K562 (cell line): ENCODE measurements at regions not wholly inside any gene's neighbourhood (a gene's known extent, or its start where the extent isn't known, plus 50 kb on each side); places are given as distances from the start of the nearest gene placed in this dataset. TPM values are rescaled to one million over a fixed set of nuclear protein-coding genes. Genes with fewer than 3 reads are reported as not detected.

Experiments
- ATAC-seq: fragments of 200-7000 bp; cut with Tn5 transposase; 3 replicates; pipeline ENCODE4 v1.9.1; 2020; ENCODE audit warnings: moderate library complexity
- BruUV-seq: library from RNA; stranded (reverse); fragments of 400-500 nt; replicated peaks from 2 replicates; lab custom pipeline; 2021; lab: Mats Ljungman, UMichigan
- CTCF ChIA-PET: fragments of 300-600 bp; formaldehyde crosslinking; extraction: SDS; loops from one replicate; lab custom pipeline; 2021; ENCODE audit warnings: low intra/inter-chr PET ratio; lab: Yijun Ruan, JAX
- POLR2A ChIA-PET: fragments of 300-600, 350-650 bp; sonication (Branson Sonifier 250); formaldehyde crosslinking; extraction: SDS; loops from one replicate; lab custom pipeline; 2021; ENCODE audit warnings: antibody characterized with exemption, inconsistent platforms; lab: Yijun Ruan, JAX
- DNase-seq, 4 experiments: peaks; one replicate each; pipeline versions ENCODE4 v3.0.0 to v3.0.0-alpha.2; 2011 to 2018; ENCODE audit warnings: low spot score in 3 of 4, mixed read lengths in 3 of 4; ENCODE audit errors: extremely low read depth in 1 of 4
- FAIRE-seq: peaks from 2 replicates; lab custom pipeline; 2011; peaks lifted over from hg19 to GRCh38; lab: Jason Lieb, UNC
- H2AFZ ChIP-seq: 2 replicates; pipeline ENCODE4 v1.6.0; 2011; ENCODE audit warnings: low read depth, low read length, control low read depth, inconsistent platforms
- H3K27ac ChIP-seq: fragments of 200-600 bp; 3 replicates; pipeline ENCODE4 v1.8.0; 2011; ENCODE audit warnings: low read depth, mild to moderate bottlenecking, control low read depth, inconsistent platforms, low read length, moderate library complexity, mixed read lengths; ENCODE audit errors: extremely low read depth
- H3K27me3 ChIP-seq, 2 experiments: fragments of 300-600 bp in 1 of 2; 2 replicates in 1 of 2; 3 replicates in 1 of 2; pipeline versions ENCODE4 v1.6.0 to v1.8.0; 2011; ENCODE audit warnings: inconsistent platforms in 2 of 2, low read length in 2 of 2, mild to moderate bottlenecking in 1 of 2, mixed read lengths in 1 of 2, moderate library complexity in 1 of 2; ENCODE audit not compliant: control insufficient read depth in 2 of 2, insufficient read depth in 2 of 2
- H3K36me3 ChIP-seq: fragments of 300-600 bp; 3 replicates; pipeline ENCODE4 v1.8.0; 2011; ENCODE audit warnings: mild to moderate bottlenecking, low read length, inconsistent platforms; ENCODE audit not compliant: control insufficient read depth, insufficient read depth
- H3K4me1 ChIP-seq, 2 experiments: fragments of 200-600 bp in 1 of 2; replicated peaks in 1 of 2; 2 replicates in 1 of 2; 3 replicates in 1 of 2; pipeline versions ENCODE4 v1.5.1 to v1.8.0; 2011; ENCODE audit warnings: inconsistent platforms in 2 of 2, low read length in 2 of 2, mild to moderate bottlenecking in 1 of 2, mixed read lengths in 1 of 2, moderate library complexity in 1 of 2; ENCODE audit not compliant: control insufficient read depth in 2 of 2, insufficient read depth in 2 of 2
- H3K4me2 ChIP-seq: 2 replicates; pipeline ENCODE4 v1.6.1; 2011; ENCODE audit warnings: low read length, control low read depth, inconsistent platforms, mixed read lengths; ENCODE audit not compliant: insufficient read depth
- H3K4me3 ChIP-seq: fragments of 200-600 bp; sonication (generic), shearing (Covaris generic); 2 replicates; pipeline ENCODE4 v1.5.1; 2016; ENCODE audit warnings: control low read depth, inconsistent platforms
- H3K79me2 ChIP-seq: fragments of 200-600 bp; 3 replicates; pipeline ENCODE4 v1.8.0; 2011; ENCODE audit warnings: low read length, inconsistent platforms; ENCODE audit not compliant: control insufficient read depth, insufficient read depth
- H3K9ac ChIP-seq, 2 experiments: 2 replicates each; pipeline versions ENCODE4 v1.6.0 to v1.6.1; 2011; ENCODE audit warnings: low read depth in 2 of 2, low read length in 2 of 2, control low read depth in 1 of 2, inconsistent platforms in 1 of 2, mild to moderate bottlenecking in 1 of 2, mixed read lengths in 1 of 2; ENCODE audit not compliant: insufficient read depth in 1 of 2
- H3K9me1 ChIP-seq: one replicate; pipeline ENCODE4 v1.6.0; 2011; ENCODE audit warnings: inconsistent platforms, mild to moderate bottlenecking, low read length, moderate library complexity; ENCODE audit not compliant: control insufficient read depth, insufficient read depth
- H3K9me3 ChIP-seq: replicated peaks from 2 replicates; pipeline ENCODE4 v1.5.1; 2011; ENCODE audit warnings: low read depth, low read length, inconsistent platforms; ENCODE audit not compliant: control insufficient read depth, insufficient read depth
- H4K20me1 ChIP-seq: replicated peaks from 2 replicates; pipeline ENCODE4 v1.6.1; 2011; ENCODE audit warnings: low read length, inconsistent platforms, mixed read lengths; ENCODE audit not compliant: control insufficient read depth, insufficient read depth
- FOS ChIP-seq: IDR thresholded peaks from 3 replicates; pipeline ENCODE4 v1.6.1; 2011; ENCODE audit not compliant: insufficient read length; ENCODE audit errors: extremely low read depth
- ZNF584 ChIP-seq: fragments of 200-800 bp; sonication (Bioruptor generic); IDR thresholded peaks from 2 replicates; pipeline ENCODE4 v1.6.1; 2016; ENCODE audit warnings: low read depth, mild to moderate bottlenecking, missing genetic modification characterization, missing compliant biosample characterization
- WGBS: fragments of 100-300 bp; shearing (Covaris generic); methylation state at CpG from one replicate; pipeline ENCODE4 v1.1.6; 2016; ENCODE audit warnings: low coverage, mixed read lengths; ENCODE audit not compliant: insufficient coverage; ENCODE audit errors: missing lambda C conversion rate; 5-methylcytosine and 5-hydroxymethylcytosine counted together
- in situ Hi-C: fragments of 300-500 bp; cut with MboI; formaldehyde crosslinking; loops from 4 replicates; pipeline ENCODE4 v1.15.0; 2018; ENCODE audit warnings: inconsistent platforms, mixed read lengths
- intact Hi-C: fragments of 100-400 bp; cut with micrococcal nuclease; formaldehyde crosslinking; loops from 2 replicates; pipeline ENCODE4 v1.14.2; 2022
- microRNA-seq: library from miRNA; unstranded; fragments of <30 nt; microRNA quantifications from one replicate; pipeline ENCODE4, GENCODE V29; 2018; ENCODE audit warnings: borderline microRNAs expressed
- small RNA-seq: library from RNA; depleted of rRNA; stranded (forward); fragments of <200 nt; gene quantifications from one replicate; pipeline ENCODE3, GENCODE V24; 2014

- H3K36me3 ChIP-seq: peaks cover 5% of the 10 kb centered on the region
- no peak overlapping the region for H3K27ac ChIP-seq
- H3K9me3 ChIP-seq: no peaks in the 10 kb centered on the region
- no peak for ATAC-seq
- intact Hi-C loops: loop anchor here (5.0 to 10.0 kb wide), 3 partner anchors 170 to 768 kb away; partner anchors contain the start of genes COL1A2 and TFPI2
- no TSS peak for BruUV-seq
- H3K9ac ChIP-seq: no peak overlapping the region
- H3K9me1 ChIP-seq: no peaks in the 10 kb centered on the region
- no peak overlapping the region for H2AFZ ChIP-seq
- CTCF ChIA-PET: no interaction called here
- no peaks in the 10 kb centered on the region for H4K20me1 ChIP-seq
- H3K4me3 ChIP-seq: no peak overlapping the region
- 6% methylated on average over 1 of the region's 1 CpG for WGBS
- TF ChIP-seq ZNF584 (CRISPR knock-in tag) (peak; percentile 98), FOS (no peak)
- TF ChIP-seq, all 486 proteins: peak for 1
- FAIRE-seq: no peak
- Histone ChIP-seq H3K4me1 (no peaks in the 10 kb centered on the region), H3K27me3 (no peaks in the 10 kb centered on the region), H3K79me2 (peaks cover 16% of the 10 kb centered on the region; the same call in 1 of the 3 replicates), H3K4me2 (no peak overlapping the region)
- DNase-seq: no peak
- in situ Hi-C loops: no loop called here
- POLR2A ChIA-PET: no interaction called here
These were observed 52.3 kb upstream of the CALCR start for GRCh38 chr7:93626869-93627268.

Small RNA genes in the stretch of these regions (microRNA-seq; reads per million reads assigned to microRNA genes)
- gene MIR4652: 1.6 reads per million, percentile 21 among the genes with 10 or more reads in this experiment

Small RNA genes in the stretch of these regions (small RNA-seq; reads per million reads assigned to genes)
- not detected for gene AC002075.2
- 2.8 reads per million, percentile 87 among the genes with 10 or more reads in this experiment for gene MIR4652
